Neural progenitor cell (in vitro differentiated cells): ENCODE measurements at regions not wholly inside any gene's neighbourhood (a gene's known extent, or its start where the extent isn't known, plus 50 kb on each side); places are given as distances from the start of the nearest gene placed in this dataset.

Experiments used
- CTCF ChIP-seq: fragments of 200-600 bp; sonication (generic); IDR thresholded peaks from 2 replicates; pipeline ENCODE4 v1.5.1; 2017; ENCODE audit warnings: antibody characterized with exemption, mild to moderate bottlenecking
- EZH2 ChIP-seq: fragments of 200-600 bp; sonication (generic); IDR thresholded peaks from 2 replicates; pipeline ENCODE4 v1.6.1; 2017; ENCODE audit warnings: antibody characterized with exemption, mild to moderate bottlenecking, moderate library complexity

GRCh38 chr7:11302121-11302520 lies 328.4 kb downstream of the PHF14 start:
- TF ChIP-seq CTCF, result no peak
- TF ChIP-seq EZH2, result no peak
